H9 (cell line): ENCODE measurements at regions not wholly inside any gene's neighbourhood (a gene's known extent, or its start where the extent isn't known, plus 50 kb on each side); places are given as distances from the start of the nearest gene placed in this dataset.

ENCODE experiments used
- DNase-seq: peaks from one replicate; pipeline ENCODE4 v3.0.0-alpha.2; 2017
- H2AFZ ChIP-seq: one replicate; pipeline ENCODE4 v1.6.1; 2013; ENCODE audit warnings: mild to moderate bottlenecking, low read length, control low read depth, moderate library complexity
- H2AK5ac ChIP-seq: 2 replicates; pipeline ENCODE4 v1.6.1; 2013; ENCODE audit warnings: low read length, control low read depth, mixed read lengths; ENCODE audit not compliant: insufficient read length
- H2BK120ac ChIP-seq: one replicate; pipeline ENCODE4 v1.6.1; 2013; ENCODE audit warnings: low read depth, mild to moderate bottlenecking, low read length, control low read depth, inconsistent platforms; ENCODE audit not compliant: poor library complexity, severe bottlenecking
- H2BK12ac ChIP-seq: 2 replicates; pipeline ENCODE4 v1.6.1; 2013; ENCODE audit warnings: low read length, control low read depth, mixed read lengths, low read depth; ENCODE audit not compliant: insufficient read length
- H2BK15ac ChIP-seq: 2 replicates; pipeline ENCODE4 v1.6.1; 2013; ENCODE audit warnings: low read depth, low read length, control low read depth
- H2BK20ac ChIP-seq: one replicate; pipeline ENCODE4 v1.6.1; 2013; ENCODE audit warnings: low read depth, mild to moderate bottlenecking, low read length, control low read depth, inconsistent platforms; ENCODE audit not compliant: poor library complexity, severe bottlenecking
- H2BK5ac ChIP-seq: 2 replicates; pipeline ENCODE4 v1.6.1; 2013; ENCODE audit warnings: low read length, control low read depth, mixed read lengths; ENCODE audit not compliant: insufficient read length
- H3K14ac ChIP-seq: 2 replicates; pipeline ENCODE4 v1.6.1; 2013; ENCODE audit warnings: low read length, control low read depth; ENCODE audit not compliant: insufficient read depth
- H3K18ac ChIP-seq: 2 replicates; pipeline ENCODE4 v1.6.1; 2013; ENCODE audit warnings: low read depth, mild to moderate bottlenecking, mixed read lengths, low read length, control low read depth; ENCODE audit not compliant: insufficient read length
- H3K23ac ChIP-seq: 2 replicates; pipeline ENCODE4 v1.6.1; 2013; ENCODE audit warnings: low read length, control low read depth, mixed read lengths, low read depth; ENCODE audit not compliant: insufficient read length
- H3K23me2 ChIP-seq: 2 replicates; pipeline ENCODE4 v1.6.1; 2013; ENCODE audit warnings: low read depth, mild to moderate bottlenecking, mixed read lengths, low read length, control low read depth; ENCODE audit not compliant: insufficient read length, poor library complexity, severe bottlenecking
- H3K27ac ChIP-seq: 2 replicates; pipeline ENCODE4 v1.5.1; 2013; ENCODE audit warnings: low read length, control low read depth, mixed read lengths, low read depth; ENCODE audit not compliant: insufficient read length
- H3K27me3 ChIP-seq: 2 replicates; pipeline ENCODE4 v1.6.1; 2013; ENCODE audit warnings: low read length, control low read depth, inconsistent platforms; ENCODE audit not compliant: insufficient read depth
- H3K4ac ChIP-seq: 2 replicates; pipeline ENCODE4 v1.6.1; 2013; ENCODE audit warnings: low read depth, mild to moderate bottlenecking, control low read depth, inconsistent platforms, low read length, moderate library complexity
- H3K4me1 ChIP-seq: 2 replicates; pipeline ENCODE4 v1.6.1; 2013; ENCODE audit warnings: low read length, control low read depth, inconsistent platforms; ENCODE audit not compliant: insufficient read depth
- H3K4me2 ChIP-seq: 2 replicates; pipeline ENCODE4 v1.6.1; 2013; ENCODE audit warnings: low read length, control low read depth, mixed read lengths; ENCODE audit not compliant: insufficient read length, insufficient read depth
- H3K56ac ChIP-seq: 2 replicates; pipeline ENCODE4 v1.6.1; 2013; ENCODE audit warnings: low read depth, mild to moderate bottlenecking, mixed read lengths, low read length, control low read depth; ENCODE audit not compliant: insufficient read length
- H3K79me1 ChIP-seq: 2 replicates; pipeline ENCODE4 v1.6.1; 2013; ENCODE audit warnings: low read depth, mild to moderate bottlenecking, moderate library complexity, low read length, control low read depth, inconsistent platforms; ENCODE audit not compliant: insufficient read depth, poor library complexity, severe bottlenecking
- H3K79me2 ChIP-seq: 2 replicates; pipeline ENCODE4 v1.6.1; 2013; ENCODE audit warnings: low read length, control low read depth, inconsistent platforms; ENCODE audit not compliant: insufficient read depth
- H3K9ac ChIP-seq: 2 replicates; pipeline ENCODE4 v1.6.1; 2013; ENCODE audit warnings: low read length, control low read depth, mixed read lengths; ENCODE audit not compliant: insufficient read length; ENCODE audit errors: extremely low read depth
- H3K9me3 ChIP-seq: one replicate; pipeline ENCODE4 v1.6.1; 2013; ENCODE audit warnings: low read depth, low read length, inconsistent platforms; ENCODE audit not compliant: control insufficient read depth
- H3T11ph ChIP-seq: one replicate; pipeline ENCODE4 v1.6.1; 2013; ENCODE audit warnings: mild to moderate bottlenecking, low read length, control low read depth, inconsistent platforms
- H4K20me1 ChIP-seq: one replicate; pipeline ENCODE4 v1.6.1; 2013; ENCODE audit not compliant: control insufficient read depth, insufficient read length, insufficient read depth
- H4K5ac ChIP-seq: 2 replicates; pipeline ENCODE4 v1.6.1; 2013; ENCODE audit warnings: low read depth, mild to moderate bottlenecking, mixed read lengths, low read length, control low read depth; ENCODE audit not compliant: insufficient read length
- H4K8ac ChIP-seq: replicated peaks from 2 replicates; pipeline ENCODE4 v1.6.1; 2013; ENCODE audit warnings: low read length, control low read depth, mixed read lengths, low read depth; ENCODE audit not compliant: insufficient read length
- H4K91ac ChIP-seq: 2 replicates; pipeline ENCODE4 v1.6.1; 2013; ENCODE audit warnings: low read depth, mild to moderate bottlenecking, moderate library complexity, mixed read lengths, low read length, control low read depth; ENCODE audit not compliant: insufficient read length
- H3K27ac Mint-ChIP-seq, 3 experiments: 2 replicates in 2 of 3; 3 replicates in 1 of 3; pipeline ENCODE4 v1.8.0; 2020 to 2021; ENCODE audit warnings: mixed read lengths in 3 of 3, mild to moderate bottlenecking in 1 of 3, moderate library complexity in 1 of 3
- H3K27me3 Mint-ChIP-seq: 2 replicates; pipeline ENCODE4 v1.8.0; 2021; ENCODE audit warnings: low read depth, mild to moderate bottlenecking, moderate library complexity, mixed read lengths
- H3K36me3 Mint-ChIP-seq, 3 experiments: 2 replicates in 2 of 3; 3 replicates in 1 of 3; pipeline ENCODE4 v1.8.0; 2020 to 2021; ENCODE audit warnings: low read depth in 3 of 3, mixed read lengths in 3 of 3; ENCODE audit not compliant: insufficient read depth in 1 of 3
- H3K4me1 Mint-ChIP-seq, 2 experiments: 2 replicates each; pipeline ENCODE4 v1.8.0; 2020; ENCODE audit warnings: mixed read lengths in 2 of 2
- H3K4me3 Mint-ChIP-seq, 2 experiments: 2 replicates in 1 of 2; 3 replicates in 1 of 2; pipeline ENCODE4 v1.8.0; 2020 to 2021; ENCODE audit warnings: mild to moderate bottlenecking in 2 of 2, mixed read lengths in 2 of 2, moderate library complexity in 1 of 2
- H3K9me3 Mint-ChIP-seq, 2 experiments: 2 replicates in 1 of 2; 3 replicates in 1 of 2; pipeline ENCODE4 v1.8.0; 2020; ENCODE audit warnings: mild to moderate bottlenecking in 2 of 2, mixed read lengths in 2 of 2, moderate library complexity in 1 of 2
- WGBS: extraction: QIAGEN DNeasy Blood & Tissue Kit; methylation state at CpG from one replicate; pipeline ENCODE4 v1.1.7; 2013; ENCODE audit warnings: missing lambda C conversion rate, low lambda C conversion rate, mixed read lengths; ENCODE audit not compliant: insufficient read length; ENCODE audit errors: extremely low coverage; 5-methylcytosine and 5-hydroxymethylcytosine counted together
- TF ChIP-seq, protein P1 (sequence below): fragments of 200-600 bp; sonication (generic); conservative IDR thresholded peaks from 3 replicates; pipeline ENCODE4 v1.8.0; 2021; ENCODE audit warnings: antibody characterized with exemption, mild to moderate bottlenecking

DNA sequence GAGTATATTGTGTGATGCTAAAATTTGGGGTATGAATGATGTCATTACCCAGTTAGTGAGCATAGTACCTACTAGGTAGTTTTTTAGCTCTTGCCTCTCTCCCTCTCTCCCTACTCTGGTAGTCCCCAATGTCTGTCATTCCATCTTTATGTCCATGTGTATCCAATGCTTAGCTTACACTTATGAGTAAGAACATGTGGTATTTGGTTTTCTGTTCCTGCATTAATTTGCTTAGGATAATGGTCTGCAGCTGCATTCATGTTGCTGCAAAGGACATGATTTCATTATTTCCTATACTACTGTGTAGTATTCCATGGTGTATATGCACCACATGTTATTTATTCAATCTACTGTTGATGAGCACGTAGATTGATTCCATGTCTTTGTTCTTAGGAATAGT is 54.4 kb upstream of the NEGR1 start:
- Histone ChIP-seq H3K23me2 (no peaks in the 10 kb centered on the region), H3K14ac (no peak overlapping the region), H3K18ac (no peak overlapping the region), H2BK15ac (no peak overlapping the region), H3K27me3 (no peaks in the 10 kb centered on the region), H4K5ac (no peak overlapping the region), H4K91ac (no peak overlapping the region), H2BK5ac (no peak overlapping the region), H2BK12ac (no peak overlapping the region), H2BK120ac (no peak overlapping the region), H2AFZ (no peak overlapping the region), H2BK20ac (no peak overlapping the region), H3K9me3 (no peaks in the 10 kb centered on the region), H4K20me1 (no peaks in the 10 kb centered on the region), H3K9ac (no peak overlapping the region), H3T11ph (no peak overlapping the region), H3K79me1 (no peaks in the 10 kb centered on the region), H3K23ac (no peak overlapping the region), H2AK5ac (no peak overlapping the region), H3K56ac (no peak overlapping the region), H3K4ac (no peak overlapping the region), H3K79me2 (no peaks in the 10 kb centered on the region), H3K4me1 (no peaks in the 10 kb centered on the region), H4K8ac (no peak overlapping the region), H3K4me2 (no peak overlapping the region), H3K27ac (no peak overlapping the region)
- DNase-seq = no peak
- Mint-ChIP-seq H3K4me1 (no peaks in the 10 kb centered on the region), H3K4me3 (no peak overlapping the region), H3K9me3 (no peaks in the 10 kb centered on the region), H3K36me3 (no peaks in the 10 kb centered on the region), H3K27ac (no peak overlapping the region), H3K27me3 (no peaks in the 10 kb centered on the region)
- TF ChIP-seq, protein P1, sequence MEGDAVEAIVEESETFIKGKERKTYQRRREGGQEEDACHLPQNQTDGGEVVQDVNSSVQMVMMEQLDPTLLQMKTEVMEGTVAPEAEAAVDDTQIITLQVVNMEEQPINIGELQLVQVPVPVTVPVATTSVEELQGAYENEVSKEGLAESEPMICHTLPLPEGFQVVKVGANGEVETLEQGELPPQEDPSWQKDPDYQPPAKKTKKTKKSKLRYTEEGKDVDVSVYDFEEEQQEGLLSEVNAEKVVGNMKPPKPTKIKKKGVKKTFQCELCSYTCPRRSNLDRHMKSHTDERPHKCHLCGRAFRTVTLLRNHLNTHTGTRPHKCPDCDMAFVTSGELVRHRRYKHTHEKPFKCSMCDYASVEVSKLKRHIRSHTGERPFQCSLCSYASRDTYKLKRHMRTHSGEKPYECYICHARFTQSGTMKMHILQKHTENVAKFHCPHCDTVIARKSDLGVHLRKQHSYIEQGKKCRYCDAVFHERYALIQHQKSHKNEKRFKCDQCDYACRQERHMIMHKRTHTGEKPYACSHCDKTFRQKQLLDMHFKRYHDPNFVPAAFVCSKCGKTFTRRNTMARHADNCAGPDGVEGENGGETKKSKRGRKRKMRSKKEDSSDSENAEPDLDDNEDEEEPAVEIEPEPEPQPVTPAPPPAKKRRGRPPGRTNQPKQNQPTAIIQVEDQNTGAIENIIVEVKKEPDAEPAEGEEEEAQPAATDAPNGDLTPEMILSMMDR = no peak
- no CpG with 5 or more reads among the region's 1 CpG for WGBS
